ENCODE measurements at regions not wholly inside any gene's neighbourhood (a gene's known extent, or its start where the extent isn't known, plus 50 kb on each side); places are given as distances from the start of the nearest gene placed in this dataset.

DNA sequence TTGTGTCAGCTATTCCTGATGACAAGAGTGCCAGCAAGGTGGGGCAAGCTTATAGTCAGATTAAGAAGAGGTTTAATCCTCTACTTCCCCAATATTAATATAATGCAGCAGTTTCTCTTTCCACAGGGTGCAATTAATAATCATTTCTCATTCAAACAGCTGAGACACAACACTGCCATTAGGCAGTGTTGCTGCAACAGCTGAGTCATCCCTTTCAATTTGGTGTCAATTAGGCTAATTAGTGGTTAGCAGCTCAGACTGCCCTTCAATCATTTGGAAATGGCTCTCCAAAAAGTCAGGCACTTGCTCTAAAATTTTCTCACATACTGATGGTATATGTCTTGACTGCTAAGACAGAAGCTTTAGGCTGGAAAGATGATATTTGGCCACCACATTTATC lies 265.7 kb upstream of the FAM241A start:
- H3K4me1 ChIP-seq (ENCODE audit: control insufficient read depth, extremely low read depth, insufficient read depth, low read length) = no peaks in the 10 kb centered on the region
- dilution Hi-C loops (cut with MboI; ENCODE audit: extremely low pct_ligation_motif_present, low sequenced_read_pairs) = no loop called here
- H3K4me2 ChIP-seq (ENCODE audit: control insufficient read depth, extremely low read depth, insufficient read depth, low read depth, low read length) = no peak overlapping the region
- no peak overlapping the region for H3K9ac ChIP-seq (ENCODE audit: control insufficient read depth, extremely low read depth, insufficient read depth, low read length)
- H3K27me3 ChIP-seq (ENCODE audit: control insufficient read depth, extremely low read depth, insufficient read depth, low read length) = no peaks in the 10 kb centered on the region
- H3K27ac ChIP-seq (ENCODE audit: control insufficient read depth, insufficient read depth, low read length) = no peak overlapping the region
- FAIRE-seq (no peak), DNase-seq (ENCODE audit: low read depth, low spot score) (no peak)
- H3K4me3 ChIP-seq (ENCODE audit: control insufficient read depth in 2 of 3, extremely low read depth in 1 of 3, insufficient read depth in 2 of 3, low read depth in 1 of 3, low read length in 3 of 3) = no peak overlapping the region
- H3K36me3 ChIP-seq (ENCODE audit: control insufficient read depth in 2 of 2, extremely low read depth in 1 of 2, insufficient read depth in 2 of 2, low read length in 2 of 2) = no peaks in the 10 kb centered on the region
- no peak overlapping the region for H2AFZ ChIP-seq (ENCODE audit: control insufficient read depth, low read length)
- H3K79me2 ChIP-seq (ENCODE audit: control insufficient read depth, insufficient read depth, low read length) = no peaks in the 10 kb centered on the region
- no peaks in the 10 kb centered on the region for H3K9me1 ChIP-seq (ENCODE audit: control insufficient read depth, extremely low read depth, insufficient read depth, low read length)
- TF ChIP-seq, protein P1, sequence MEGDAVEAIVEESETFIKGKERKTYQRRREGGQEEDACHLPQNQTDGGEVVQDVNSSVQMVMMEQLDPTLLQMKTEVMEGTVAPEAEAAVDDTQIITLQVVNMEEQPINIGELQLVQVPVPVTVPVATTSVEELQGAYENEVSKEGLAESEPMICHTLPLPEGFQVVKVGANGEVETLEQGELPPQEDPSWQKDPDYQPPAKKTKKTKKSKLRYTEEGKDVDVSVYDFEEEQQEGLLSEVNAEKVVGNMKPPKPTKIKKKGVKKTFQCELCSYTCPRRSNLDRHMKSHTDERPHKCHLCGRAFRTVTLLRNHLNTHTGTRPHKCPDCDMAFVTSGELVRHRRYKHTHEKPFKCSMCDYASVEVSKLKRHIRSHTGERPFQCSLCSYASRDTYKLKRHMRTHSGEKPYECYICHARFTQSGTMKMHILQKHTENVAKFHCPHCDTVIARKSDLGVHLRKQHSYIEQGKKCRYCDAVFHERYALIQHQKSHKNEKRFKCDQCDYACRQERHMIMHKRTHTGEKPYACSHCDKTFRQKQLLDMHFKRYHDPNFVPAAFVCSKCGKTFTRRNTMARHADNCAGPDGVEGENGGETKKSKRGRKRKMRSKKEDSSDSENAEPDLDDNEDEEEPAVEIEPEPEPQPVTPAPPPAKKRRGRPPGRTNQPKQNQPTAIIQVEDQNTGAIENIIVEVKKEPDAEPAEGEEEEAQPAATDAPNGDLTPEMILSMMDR (optimal IDR thresholded peaks at IDR 0.05 in 1 of 3, IDR thresholded peaks at IDR 0.05 in 1 of 3, conservative IDR thresholded peaks at IDR 0.05 in 1 of 3; ENCODE audit: extremely low read depth in 1 of 3, insufficient read depth in 2 of 3, low read length in 3 of 3) = no peak
- no peak for TF ChIP-seq EZH2 (IDR thresholded peaks at IDR 0.05; ENCODE audit: low read length)
- H4K20me1 ChIP-seq (ENCODE audit: control insufficient read depth, extremely low read depth, insufficient read depth, low read length) = no peaks in the 10 kb centered on the region
- no peaks in the 10 kb centered on the region for H3K9me3 ChIP-seq (ENCODE audit: control insufficient read depth, low read depth, low read length)

GRCh38 chr4:111880116-111880515 lies 265.1 kb upstream of the FAM241A start:
- H4K20me1 ChIP-seq (ENCODE audit: control insufficient read depth, extremely low read depth, insufficient read depth, low read length) = no peaks in the 10 kb centered on the region
- no peak for FAIRE-seq
- TF ChIP-seq, protein P1 (optimal IDR thresholded peaks at IDR 0.05 in 1 of 3, IDR thresholded peaks at IDR 0.05 in 1 of 3, conservative IDR thresholded peaks at IDR 0.05 in 1 of 3; ENCODE audit: extremely low read depth in 1 of 3, insufficient read depth in 2 of 3, low read length in 3 of 3) = no peak
- TF ChIP-seq EZH2 (IDR thresholded peaks at IDR 0.05; ENCODE audit: low read length) = no peak

More at GRCh38 chr4:111880116-111880515, 265.1 kb upstream of the FAM241A start:
- Histone ChIP-seq H3K79me2 (ENCODE audit: control insufficient read depth, insufficient read depth, low read length) (no peaks in the 10 kb centered on the region), H3K36me3 (ENCODE audit: control insufficient read depth in 2 of 2, extremely low read depth in 1 of 2, insufficient read depth in 2 of 2, low read length in 2 of 2) (no peaks in the 10 kb centered on the region), H3K4me3 (ENCODE audit: control insufficient read depth in 2 of 3, extremely low read depth in 1 of 3, insufficient read depth in 2 of 3, low read depth in 1 of 3, low read length in 3 of 3) (no peak overlapping the region), H3K27ac (ENCODE audit: control insufficient read depth, insufficient read depth, low read length) (no peak overlapping the region), H3K4me2 (ENCODE audit: control insufficient read depth, extremely low read depth, insufficient read depth, low read depth, low read length) (no peak overlapping the region), H2AFZ (ENCODE audit: control insufficient read depth, low read length) (no peak overlapping the region), H3K9me3 (ENCODE audit: control insufficient read depth, low read depth, low read length) (no peaks in the 10 kb centered on the region), H3K9ac (ENCODE audit: control insufficient read depth, extremely low read depth, insufficient read depth, low read length) (no peak overlapping the region), H3K9me1 (ENCODE audit: control insufficient read depth, extremely low read depth, insufficient read depth, low read length) (no peaks in the 10 kb centered on the region), H3K4me1 (ENCODE audit: control insufficient read depth, extremely low read depth, insufficient read depth, low read length) (no peaks in the 10 kb centered on the region), H3K27me3 (ENCODE audit: control insufficient read depth, extremely low read depth, insufficient read depth, low read length) (no peaks in the 10 kb centered on the region)
- no peak for DNase-seq (ENCODE audit: low read depth, low spot score)
- dilution Hi-C loops (cut with MboI; ENCODE audit: extremely low pct_ligation_motif_present, low sequenced_read_pairs) = no loop called here

Measured in keratinocyte (primary cell).